ENCODE measurements at regions not wholly inside any gene's neighbourhood (a gene's known extent, or its start where the extent isn't known, plus 50 kb on each side); places are given as distances from the start of the nearest gene placed in this dataset.

GRCh38 chr19:34041925-34042521, 130.3 kb upstream of the LSM14A start (continued):
- TF ChIP-seq HMGXB4 (CRISPR knock-in tag; IDR thresholded peaks at IDR 0.05), result no peak

- H3K4me1 Mint-ChIP-seq, result no peaks in the 10 kb centered on the region
Measured at GRCh38 chr19:34044021-34044420, 128.3 kb upstream of the LSM14A start.

More at GRCh38 chr19:34044021-34044420, 128.3 kb upstream of the LSM14A start:
- H3K4me3 Mint-ChIP-seq, result no peak overlapping the region
- no peaks in the 10 kb centered on the region for H3K36me3 Mint-ChIP-seq
- H3K27ac Mint-ChIP-seq, result no peak overlapping the region
- DNase-seq (ENCODE audit: low spot score) (no peak), ATAC-seq (no peak)
- H3K9me3 Mint-ChIP-seq, result peaks cover 16% of the 10 kb centered on the region
- CTCF ChIA-PET, result interaction anchor here (3.6 to 4.3 kb wide), 2 partner anchors 53 to 266 kb away, joined by 22 to 75 read pairs; no protein-coding TSS in a partner anchor
- TF ChIP-seq ERG (CRISPR knock-in tag; IDR thresholded peaks at IDR 0.05) (no peak), ATF3 (CRISPR knock-in tag; conservative IDR thresholded peaks at IDR 0.05) (no peak), USF2 (CRISPR knock-in tag; IDR thresholded peaks at IDR 0.05) (no peak), ZNF416 (CRISPR knock-in tag; IDR thresholded peaks at IDR 0.05) (no peak), GRHL2 (CRISPR knock-in tag; IDR thresholded peaks at IDR 0.05; ENCODE audit: insufficient replicate concordance, severe bottlenecking) (no peak), ZNF121 (CRISPR knock-in tag; IDR thresholded peaks at IDR 0.05) (no peak), TP53 (CRISPR knock-in tag; IDR thresholded peaks at IDR 0.05) (no peak), E2F4 (CRISPR knock-in tag; IDR thresholded peaks at IDR 0.05; ENCODE audit: borderline replicate concordance, low read depth) (no peak), ATF6 (CRISPR knock-in tag; IDR thresholded peaks at IDR 0.05) (no peak), NFE2L1 (CRISPR knock-in tag; IDR thresholded peaks at IDR 0.05) (no peak), MAX (CRISPR knock-in tag; IDR thresholded peaks at IDR 0.05) (no peak), CTCF (IDR thresholded peaks at IDR 0.05) (no peak), USF1 (CRISPR knock-in tag; IDR thresholded peaks at IDR 0.05) (no peak), MXD4 (CRISPR knock-in tag; IDR thresholded peaks at IDR 0.05; ENCODE audit: borderline replicate concordance) (no peak)
- POLR2A ChIA-PET, result no interaction called here
- no peaks in the 10 kb centered on the region; the same call in 1 of the 2 replicates for H3K27me3 Mint-ChIP-seq (ENCODE audit: low read depth)
